Epithelial cell of proximal tubule (primary cell): ENCODE measurements at regions not wholly inside any gene's neighbourhood (a gene's known extent, or its start where the extent isn't known, plus 50 kb on each side); places are given as distances from the start of the nearest gene placed in this dataset.
"Not testable (repeated sequence)": the region's sequence is repeated elsewhere in the genome, so short reads cannot be mapped to it uniquely, and the experiment has no call there.

Experiments used
- DNase-seq: peaks from one replicate; pipeline ENCODE4 v3.0.0-alpha.2; 2011; ENCODE audit warnings: low read depth
- H3K4me3 ChIP-seq: 2 replicates; pipeline ENCODE4 v1.5.1; 2011; ENCODE audit warnings: low read depth, mild to moderate bottlenecking, low read length
- TF ChIP-seq, protein P1 (sequence below): conservative IDR thresholded peaks from 2 replicates; pipeline ENCODE4 v1.5.1; 2012; ENCODE audit warnings: low read depth, mild to moderate bottlenecking, low read length

GRCh38 chr9:99488131-99489059 lies 266.3 kb downstream of the SEC61B start:
- no peak overlapping the region for H3K4me3 ChIP-seq
- no peak for DNase-seq
- TF ChIP-seq, protein P1, sequence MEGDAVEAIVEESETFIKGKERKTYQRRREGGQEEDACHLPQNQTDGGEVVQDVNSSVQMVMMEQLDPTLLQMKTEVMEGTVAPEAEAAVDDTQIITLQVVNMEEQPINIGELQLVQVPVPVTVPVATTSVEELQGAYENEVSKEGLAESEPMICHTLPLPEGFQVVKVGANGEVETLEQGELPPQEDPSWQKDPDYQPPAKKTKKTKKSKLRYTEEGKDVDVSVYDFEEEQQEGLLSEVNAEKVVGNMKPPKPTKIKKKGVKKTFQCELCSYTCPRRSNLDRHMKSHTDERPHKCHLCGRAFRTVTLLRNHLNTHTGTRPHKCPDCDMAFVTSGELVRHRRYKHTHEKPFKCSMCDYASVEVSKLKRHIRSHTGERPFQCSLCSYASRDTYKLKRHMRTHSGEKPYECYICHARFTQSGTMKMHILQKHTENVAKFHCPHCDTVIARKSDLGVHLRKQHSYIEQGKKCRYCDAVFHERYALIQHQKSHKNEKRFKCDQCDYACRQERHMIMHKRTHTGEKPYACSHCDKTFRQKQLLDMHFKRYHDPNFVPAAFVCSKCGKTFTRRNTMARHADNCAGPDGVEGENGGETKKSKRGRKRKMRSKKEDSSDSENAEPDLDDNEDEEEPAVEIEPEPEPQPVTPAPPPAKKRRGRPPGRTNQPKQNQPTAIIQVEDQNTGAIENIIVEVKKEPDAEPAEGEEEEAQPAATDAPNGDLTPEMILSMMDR: no peak

GRCh38 chr9:99489060-99489413 lies 267.0 kb downstream of the SEC61B start:
- no peak overlapping the region for H3K4me3 ChIP-seq
- DNase-seq: no peak
- TF ChIP-seq, protein P1: no peak

GRCh38 chr9:99490729-99491128 lies 268.6 kb downstream of the SEC61B start:
- no peak overlapping the region for H3K4me3 ChIP-seq
- TF ChIP-seq, protein P1: no peak
- no peak for DNase-seq

GRCh38 chr9:99491408-99492158 lies 269.5 kb downstream of the SEC61B start:
- no peak overlapping the region for H3K4me3 ChIP-seq

GRCh38 chr9:99497641-99498040 lies 275.6 kb downstream of the SEC61B start:
- TF ChIP-seq, protein P1: no peak
- no peak for DNase-seq
- no peak overlapping the region for H3K4me3 ChIP-seq

More at GRCh38 chr9:99491408-99492158, 269.5 kb downstream of the SEC61B start:
- TF ChIP-seq, protein P1: no peak
- no peak for DNase-seq

- H3K4me3 ChIP-seq, DNase-seq: not testable (repeated sequence)
These were observed 276.9 kb downstream of the SEC61B start for GRCh38 chr9:99498979-99499378.

DNA sequence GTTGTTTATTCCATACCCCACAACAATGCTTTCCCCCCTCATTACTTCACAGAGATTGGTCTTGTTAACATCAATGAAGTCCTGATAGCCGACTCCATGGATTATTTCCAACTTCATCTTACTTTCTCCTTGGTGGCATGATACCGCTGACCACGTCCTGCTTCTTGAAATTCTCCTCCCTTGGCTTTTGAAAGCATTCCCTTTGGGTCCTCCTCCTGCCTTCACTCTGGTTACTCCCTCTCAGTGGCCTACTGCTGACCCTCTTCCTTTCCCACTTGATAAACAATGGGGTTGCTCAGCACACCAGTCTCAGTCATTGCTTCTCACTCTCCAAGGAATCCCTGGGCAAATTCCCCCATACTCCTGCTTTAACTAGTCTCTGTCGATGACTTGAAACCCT lies 283.9 kb downstream of the SEC61B start:
- DNase-seq: no peak
- TF ChIP-seq, protein P1: no peak
- no peak overlapping the region for H3K4me3 ChIP-seq
